ENCODE measurements at regions not wholly inside any gene's neighbourhood (a gene's known extent, or its start where the extent isn't known, plus 50 kb on each side); places are given as distances from the start of the nearest gene placed in this dataset.

DNA sequence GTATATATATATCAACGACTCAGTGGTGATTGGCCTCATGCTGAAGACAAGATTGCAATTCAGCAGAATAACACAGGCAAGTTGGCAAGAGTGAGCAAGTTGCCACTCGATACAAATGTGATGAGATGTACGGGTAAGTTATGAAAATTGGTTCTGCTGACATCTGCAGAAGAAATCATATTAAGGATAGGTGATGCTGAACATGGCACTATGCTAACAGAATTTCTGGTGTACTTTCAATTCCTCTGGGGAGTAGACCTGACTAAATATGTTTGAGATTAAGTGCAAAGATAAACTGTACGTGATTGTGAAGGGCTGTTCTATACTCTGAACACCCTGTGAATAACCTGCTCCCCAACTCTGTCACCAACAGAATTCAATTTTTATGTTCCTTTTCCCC, 758.2 kb downstream of the TBC1D32 start:
- H3K27me3 ChIP-seq (ENCODE audit: control insufficient read depth, insufficient read depth, low read length) = no peaks in the 10 kb centered on the region
- no peak overlapping the region for H3K4me3 ChIP-seq (ENCODE audit: low read length)
- H3K9me3 ChIP-seq (ENCODE audit: control insufficient read depth, low read depth, low read length) = no peaks in the 10 kb centered on the region
- H3K36me3 ChIP-seq (ENCODE audit: control insufficient read depth, low read depth, low read length) = no peaks in the 10 kb centered on the region
- H3K27ac ChIP-seq (ENCODE audit: low read length) = no peak overlapping the region
- H3K4me1 ChIP-seq (ENCODE audit: control insufficient read depth, low read depth, low read length) = no peaks in the 10 kb centered on the region
- no peak overlapping the region for H3K9ac ChIP-seq (ENCODE audit: low read length)

DNA sequence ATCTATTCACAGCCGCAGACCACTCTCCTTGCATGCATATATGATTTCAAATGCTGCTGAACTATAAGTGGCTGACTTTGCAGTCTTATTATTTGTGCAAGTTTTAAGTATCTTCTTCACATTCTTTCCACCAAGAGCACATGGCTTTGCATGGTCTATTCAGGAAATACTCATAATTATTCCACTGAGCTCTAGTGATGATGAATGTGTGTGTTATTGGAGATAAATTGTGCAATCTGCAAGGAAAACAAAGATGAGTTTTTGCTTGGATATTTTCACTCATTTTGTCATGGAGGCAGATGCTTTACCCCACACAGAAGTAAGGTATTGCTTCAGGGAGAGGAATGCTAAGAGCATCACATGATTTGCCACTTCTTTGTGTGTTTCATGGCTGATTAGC, 764.6 kb downstream of the TBC1D32 start:
- H3K9me3 ChIP-seq (ENCODE audit: control insufficient read depth, low read depth, low read length) = no peaks in the 10 kb centered on the region
- H3K9ac ChIP-seq (ENCODE audit: low read length) = no peak overlapping the region
- no peaks in the 10 kb centered on the region for H3K27me3 ChIP-seq (ENCODE audit: control insufficient read depth, insufficient read depth, low read length)

GRCh38 chr6:120564779-120565178, 769.5 kb downstream of the TBC1D32 start:
- H3K9me3 ChIP-seq (ENCODE audit: control insufficient read depth, low read depth, low read length) = no peaks in the 10 kb centered on the region
- no peak overlapping the region for H3K27ac ChIP-seq (ENCODE audit: low read length)
- H3K27me3 ChIP-seq (ENCODE audit: control insufficient read depth, insufficient read depth, low read length) = no peaks in the 10 kb centered on the region
- no peaks in the 10 kb centered on the region for H3K4me1 ChIP-seq (ENCODE audit: control insufficient read depth, low read depth, low read length)
- H3K36me3 ChIP-seq (ENCODE audit: control insufficient read depth, low read depth, low read length) = no peaks in the 10 kb centered on the region
- H3K4me3 ChIP-seq (ENCODE audit: low read length) = no peak overlapping the region
- H3K9ac ChIP-seq (ENCODE audit: low read length) = no peak overlapping the region

More for the DNA sequence above, 764.6 kb downstream of the TBC1D32 start:
- no peaks in the 10 kb centered on the region for H3K36me3 ChIP-seq (ENCODE audit: control insufficient read depth, low read depth, low read length)
- no peak overlapping the region for H3K27ac ChIP-seq (ENCODE audit: low read length)
- no peak overlapping the region for H3K4me3 ChIP-seq (ENCODE audit: low read length)
- H3K4me1 ChIP-seq (ENCODE audit: control insufficient read depth, low read depth, low read length) = no peaks in the 10 kb centered on the region

DNA sequence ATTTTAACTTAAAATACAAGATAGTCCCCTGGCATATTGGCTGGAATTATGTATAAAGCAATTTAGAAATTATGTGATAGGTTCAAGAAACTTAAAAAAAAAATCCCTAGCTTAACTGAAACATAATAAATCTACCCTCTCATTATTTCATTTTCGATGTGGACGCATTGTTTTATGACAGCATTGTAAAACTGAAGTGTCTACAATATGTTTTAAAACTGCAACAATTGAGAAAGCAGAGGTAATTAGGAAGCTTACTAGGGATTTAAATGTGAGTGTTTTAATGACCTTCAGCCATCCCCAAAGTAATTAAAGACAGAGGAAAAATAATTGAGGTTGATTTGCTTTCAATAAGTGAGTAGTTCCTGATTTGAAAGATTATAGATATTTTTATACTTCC, 776.0 kb downstream of the TBC1D32 start:
- H3K36me3 ChIP-seq (ENCODE audit: control insufficient read depth, low read depth, low read length) = no peaks in the 10 kb centered on the region
- no peaks in the 10 kb centered on the region for H3K27me3 ChIP-seq (ENCODE audit: control insufficient read depth, insufficient read depth, low read length)
- H3K4me1 ChIP-seq (ENCODE audit: control insufficient read depth, low read depth, low read length) = no peaks in the 10 kb centered on the region
- no peak overlapping the region for H3K27ac ChIP-seq (ENCODE audit: low read length)
- H3K9me3 ChIP-seq (ENCODE audit: control insufficient read depth, low read depth, low read length) = no peaks in the 10 kb centered on the region
- H3K4me3 ChIP-seq (ENCODE audit: low read length) = no peak overlapping the region
- no peak overlapping the region for H3K9ac ChIP-seq (ENCODE audit: low read length)

DNA sequence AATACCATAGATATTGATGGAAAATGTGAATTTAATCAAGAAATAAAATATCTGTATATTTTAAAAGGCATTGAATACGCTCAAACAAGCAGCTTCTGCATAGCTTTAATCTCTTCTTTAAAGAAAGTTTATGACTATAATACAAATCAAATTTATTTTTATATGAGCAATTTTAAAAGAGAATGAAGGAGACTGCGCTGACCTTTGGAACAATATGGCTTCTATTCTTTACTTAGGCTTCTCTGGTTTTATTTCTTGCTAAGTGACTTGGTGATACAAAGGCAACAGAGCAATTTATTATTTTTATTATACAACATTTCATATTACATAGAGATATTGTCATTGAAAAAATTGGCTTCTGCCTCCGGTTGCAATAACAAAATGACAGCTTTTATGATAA, 776.7 kb downstream of the TBC1D32 start:
- H3K4me1 ChIP-seq (ENCODE audit: control insufficient read depth, low read depth, low read length) = no peaks in the 10 kb centered on the region
- no peaks in the 10 kb centered on the region for H3K36me3 ChIP-seq (ENCODE audit: control insufficient read depth, low read depth, low read length)
- H3K9me3 ChIP-seq (ENCODE audit: control insufficient read depth, low read depth, low read length) = no peaks in the 10 kb centered on the region
- no peaks in the 10 kb centered on the region for H3K27me3 ChIP-seq (ENCODE audit: control insufficient read depth, insufficient read depth, low read length)
- no peak overlapping the region for H3K4me3 ChIP-seq (ENCODE audit: low read length)
- H3K27ac ChIP-seq (ENCODE audit: low read length) = no peak overlapping the region
- no peak overlapping the region for H3K9ac ChIP-seq (ENCODE audit: low read length)

- no peak overlapping the region for H3K9ac ChIP-seq (ENCODE audit: low read length)
- H3K27me3 ChIP-seq (ENCODE audit: control insufficient read depth, insufficient read depth, low read length) = no peaks in the 10 kb centered on the region
- no peaks in the 10 kb centered on the region for H3K4me1 ChIP-seq (ENCODE audit: control insufficient read depth, low read depth, low read length)
- no peak overlapping the region for H3K27ac ChIP-seq (ENCODE audit: low read length)
- no peaks in the 10 kb centered on the region for H3K9me3 ChIP-seq (ENCODE audit: control insufficient read depth, low read depth, low read length)
- no peaks in the 10 kb centered on the region for H3K36me3 ChIP-seq (ENCODE audit: control insufficient read depth, low read depth, low read length)
- H3K4me3 ChIP-seq (ENCODE audit: low read length) = no peak overlapping the region
These were observed 777.8 kb downstream of the TBC1D32 start for GRCh38 chr6:120556491-120556890.

DNA sequence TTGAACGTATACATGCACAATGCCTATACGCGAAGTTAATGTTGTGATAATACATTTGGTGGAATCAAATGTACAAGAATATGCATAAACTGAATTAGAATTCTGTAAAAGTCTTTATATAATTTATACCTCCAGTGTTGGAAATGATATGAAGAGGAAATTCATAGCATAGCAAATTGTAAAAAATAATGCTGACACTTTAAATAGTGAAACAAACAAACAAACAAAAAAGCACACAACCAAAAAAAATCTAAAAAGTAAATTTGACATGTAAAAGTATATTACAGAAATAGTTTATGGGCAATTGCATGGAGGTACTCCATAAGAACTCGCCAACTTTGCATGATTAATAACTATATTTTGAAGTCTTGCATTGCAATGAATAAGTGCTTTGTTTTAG, 780.9 kb downstream of the TBC1D32 start:
- no peak overlapping the region for H3K27ac ChIP-seq (ENCODE audit: low read length)
- no peaks in the 10 kb centered on the region for H3K36me3 ChIP-seq (ENCODE audit: control insufficient read depth, low read depth, low read length)
- H3K9me3 ChIP-seq (ENCODE audit: control insufficient read depth, low read depth, low read length) = no peaks in the 10 kb centered on the region
- H3K4me1 ChIP-seq (ENCODE audit: control insufficient read depth, low read depth, low read length) = no peaks in the 10 kb centered on the region
- no peak overlapping the region for H3K9ac ChIP-seq (ENCODE audit: low read length)
- no peak overlapping the region for H3K4me3 ChIP-seq (ENCODE audit: low read length)
- no peaks in the 10 kb centered on the region for H3K27me3 ChIP-seq (ENCODE audit: control insufficient read depth, insufficient read depth, low read length)

GRCh38 chr6:120545353-120545752, 788.9 kb downstream of the TBC1D32 start:
- H3K4me3 ChIP-seq (ENCODE audit: low read length) = no peak overlapping the region
- no peak overlapping the region for H3K27ac ChIP-seq (ENCODE audit: low read length)
- no peaks in the 10 kb centered on the region for H3K27me3 ChIP-seq (ENCODE audit: control insufficient read depth, insufficient read depth, low read length)
- no peak overlapping the region for H3K9ac ChIP-seq (ENCODE audit: low read length)
- H3K36me3 ChIP-seq (ENCODE audit: control insufficient read depth, low read depth, low read length) = no peaks in the 10 kb centered on the region
- H3K9me3 ChIP-seq (ENCODE audit: control insufficient read depth, low read depth, low read length) = no peaks in the 10 kb centered on the region
- H3K4me1 ChIP-seq (ENCODE audit: control insufficient read depth, low read depth, low read length) = no peaks in the 10 kb centered on the region

DNA sequence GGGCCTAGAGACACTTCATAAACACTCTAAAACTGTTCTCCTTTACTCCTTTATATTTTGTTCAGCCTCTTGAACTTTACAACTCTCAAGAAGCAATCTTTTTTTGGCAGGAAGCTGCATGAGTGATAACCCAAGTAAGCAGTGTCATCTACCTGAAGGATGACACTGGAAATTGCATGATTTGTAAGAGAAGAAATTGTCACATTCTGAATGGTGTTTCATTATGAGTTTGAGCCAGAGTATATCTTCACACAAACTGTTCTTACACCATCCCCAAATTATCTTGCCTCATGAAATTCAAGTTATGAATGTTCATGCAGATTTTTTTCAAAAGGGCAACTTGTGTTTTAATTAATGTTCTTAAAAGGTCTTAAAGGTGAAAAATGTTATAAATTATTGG, 799.3 kb downstream of the TBC1D32 start:
- no peak overlapping the region for H3K27ac ChIP-seq (ENCODE audit: low read length)
- H3K27me3 ChIP-seq (ENCODE audit: control insufficient read depth, insufficient read depth, low read length) = no peaks in the 10 kb centered on the region
- H3K4me3 ChIP-seq (ENCODE audit: low read length) = no peak overlapping the region
- no peaks in the 10 kb centered on the region for H3K9me3 ChIP-seq (ENCODE audit: control insufficient read depth, low read depth, low read length)
- no peaks in the 10 kb centered on the region for H3K4me1 ChIP-seq (ENCODE audit: control insufficient read depth, low read depth, low read length)
- no peak overlapping the region for H3K9ac ChIP-seq (ENCODE audit: low read length)
- no peaks in the 10 kb centered on the region for H3K36me3 ChIP-seq (ENCODE audit: control insufficient read depth, low read depth, low read length)

DNA sequence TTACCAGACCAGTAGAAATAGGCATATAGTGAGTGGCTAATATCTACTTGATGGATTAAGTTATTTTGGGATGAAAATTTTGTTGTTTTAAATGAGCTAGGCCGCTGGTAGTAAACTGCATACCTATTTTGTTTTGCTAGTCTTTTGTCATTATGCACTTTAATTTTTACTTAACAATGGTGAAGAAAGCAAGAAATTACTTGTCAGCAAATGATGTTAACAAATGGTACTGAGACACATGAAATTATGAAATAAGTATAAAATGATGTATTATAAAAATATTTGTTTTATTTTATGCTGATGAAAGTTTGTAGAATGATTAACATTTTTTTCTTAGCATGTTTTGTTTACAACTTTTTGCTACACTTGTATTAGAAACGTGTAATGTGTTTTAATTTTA, 807.7 kb downstream of the TBC1D32 start:
- no peak overlapping the region for H3K27ac ChIP-seq (ENCODE audit: low read length)

DNA sequence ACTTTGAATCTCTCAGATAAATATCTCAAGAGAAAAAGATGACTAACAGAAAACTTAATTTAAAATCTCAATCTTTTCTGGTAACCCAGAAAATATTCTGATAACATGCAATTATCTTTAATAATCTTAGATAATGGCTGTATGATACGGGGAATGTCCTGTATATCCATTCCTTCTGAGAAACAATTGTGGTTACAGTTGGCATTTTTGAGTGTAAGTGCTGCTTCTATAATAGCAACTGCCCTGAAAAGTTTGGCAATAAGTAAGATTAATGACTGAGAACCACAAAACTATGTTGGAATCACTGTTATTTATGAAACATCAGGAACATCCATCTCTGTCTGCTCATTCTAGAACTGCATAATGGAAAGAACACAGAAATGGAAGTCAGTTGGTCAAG, 819.7 kb downstream of the TBC1D32 start:
- no peak overlapping the region for H3K9ac ChIP-seq (ENCODE audit: low read length)
- H3K4me1 ChIP-seq (ENCODE audit: control insufficient read depth, low read depth, low read length) = no peaks in the 10 kb centered on the region
- H3K4me3 ChIP-seq (ENCODE audit: low read length) = no peak overlapping the region
- H3K36me3 ChIP-seq (ENCODE audit: control insufficient read depth, low read depth, low read length) = no peaks in the 10 kb centered on the region
- H3K27me3 ChIP-seq (ENCODE audit: control insufficient read depth, insufficient read depth, low read length) = no peaks in the 10 kb centered on the region
- H3K9me3 ChIP-seq (ENCODE audit: control insufficient read depth, low read depth, low read length) = peaks cover 4% of the 10 kb centered on the region
- no peak overlapping the region for H3K27ac ChIP-seq (ENCODE audit: low read length)

More for the DNA sequence above, 807.7 kb downstream of the TBC1D32 start:
- H3K4me3 ChIP-seq (ENCODE audit: low read length) = no peak overlapping the region
- no peaks in the 10 kb centered on the region for H3K9me3 ChIP-seq (ENCODE audit: control insufficient read depth, low read depth, low read length)
- H3K27me3 ChIP-seq (ENCODE audit: control insufficient read depth, insufficient read depth, low read length) = no peaks in the 10 kb centered on the region
- H3K36me3 ChIP-seq (ENCODE audit: control insufficient read depth, low read depth, low read length) = no peaks in the 10 kb centered on the region
- H3K4me1 ChIP-seq (ENCODE audit: control insufficient read depth, low read depth, low read length) = no peaks in the 10 kb centered on the region
- H3K9ac ChIP-seq (ENCODE audit: low read length) = no peak overlapping the region

DNA sequence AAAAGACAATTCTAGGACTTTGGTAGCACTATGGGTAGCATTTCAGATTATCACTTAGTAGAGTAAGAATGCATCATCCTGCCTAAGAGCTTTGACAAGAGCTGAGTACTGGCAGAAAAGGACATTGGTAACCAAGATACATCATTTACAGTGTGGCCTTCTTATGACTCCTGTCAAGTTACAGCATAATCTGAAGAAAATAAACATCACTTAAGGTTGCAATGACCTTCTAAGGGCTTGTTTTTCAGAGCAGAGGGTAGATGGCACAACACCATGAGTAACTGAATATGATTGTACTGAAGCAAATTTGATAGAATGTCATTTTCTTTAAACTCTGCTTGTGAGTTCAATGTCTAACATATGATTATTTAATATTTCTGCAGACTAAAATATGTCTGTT, 822.6 kb downstream of the TBC1D32 start:
- no peaks in the 10 kb centered on the region for H3K27me3 ChIP-seq (ENCODE audit: control insufficient read depth, insufficient read depth, low read length)

More for the DNA sequence above, 822.6 kb downstream of the TBC1D32 start:
- H3K9me3 ChIP-seq (ENCODE audit: control insufficient read depth, low read depth, low read length) = peaks cover 4% of the 10 kb centered on the region
- no peak overlapping the region for H3K9ac ChIP-seq (ENCODE audit: low read length)
- no peak overlapping the region for H3K27ac ChIP-seq (ENCODE audit: low read length)
- H3K4me1 ChIP-seq (ENCODE audit: control insufficient read depth, low read depth, low read length) = no peaks in the 10 kb centered on the region
- H3K36me3 ChIP-seq (ENCODE audit: control insufficient read depth, low read depth, low read length) = no peaks in the 10 kb centered on the region
- H3K4me3 ChIP-seq (ENCODE audit: low read length) = no peak overlapping the region
